Kidney epithelial cell (primary cell): ENCODE measurements at regions not wholly inside any gene's neighbourhood (a gene's known extent, or its start where the extent isn't known, plus 50 kb on each side); places are given as distances from the start of the nearest gene placed in this dataset.

Experiments
- DNase-seq: peaks from one replicate; pipeline ENCODE4 v3.0.0-alpha.2; 2010; ENCODE audit warnings: low read depth
- H3K27me3 ChIP-seq: 2 replicates; pipeline ENCODE4 v1.6.0; 2011; ENCODE audit warnings: low read length; ENCODE audit not compliant: control insufficient read depth, insufficient read depth
- H3K36me3 ChIP-seq: 2 replicates; pipeline ENCODE4 v1.5.1; 2011; ENCODE audit warnings: low read length; ENCODE audit not compliant: control insufficient read depth, insufficient read depth
- H3K4me3 ChIP-seq: 2 replicates; pipeline ENCODE4 v1.5.1; 2011; ENCODE audit warnings: low read depth, mild to moderate bottlenecking, control low read depth, low read length
- TF ChIP-seq, protein P1 (sequence below): IDR thresholded peaks from 2 replicates; pipeline ENCODE4 v1.5.1; 2011; ENCODE audit warnings: mild to moderate bottlenecking, moderate library complexity, low read length, control low read depth, inconsistent platforms; ENCODE audit not compliant: insufficient read depth, poor library complexity, severe bottlenecking

DNA sequence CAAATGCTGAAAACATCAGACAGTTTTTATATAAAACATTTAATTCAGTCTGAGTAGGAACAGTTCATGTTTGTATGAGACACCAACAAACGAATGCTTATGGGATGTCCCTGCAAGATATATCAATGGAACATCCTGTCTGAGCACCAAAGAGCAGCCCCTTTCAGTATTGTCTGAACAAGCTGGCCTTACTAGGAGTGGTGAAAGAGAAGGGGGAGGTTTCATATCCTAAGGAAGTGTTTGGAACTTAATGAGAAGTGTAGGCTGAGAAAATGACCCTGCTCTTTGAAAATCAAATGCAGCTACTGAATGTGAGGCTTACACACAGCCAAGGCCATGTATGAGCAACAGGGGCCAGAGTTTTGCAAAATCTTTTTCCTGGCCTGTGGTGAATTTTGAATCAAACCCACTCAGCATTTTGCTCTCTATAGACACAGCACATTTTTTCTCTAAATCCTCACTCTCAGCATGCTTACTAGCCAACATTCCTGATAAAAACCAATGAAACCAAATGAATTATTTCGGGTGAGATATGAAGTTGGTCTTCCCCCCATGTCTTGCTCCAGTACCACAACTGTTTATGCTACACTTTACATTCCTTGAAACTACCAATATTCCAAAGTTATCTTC, 119.4 kb downstream of the LUZP4 start:
- Histone ChIP-seq H3K36me3 (no peaks in the 10 kb centered on the region), H3K27me3 (no peaks in the 10 kb centered on the region), H3K4me3 (no peak overlapping the region)
- TF ChIP-seq, protein P1, sequence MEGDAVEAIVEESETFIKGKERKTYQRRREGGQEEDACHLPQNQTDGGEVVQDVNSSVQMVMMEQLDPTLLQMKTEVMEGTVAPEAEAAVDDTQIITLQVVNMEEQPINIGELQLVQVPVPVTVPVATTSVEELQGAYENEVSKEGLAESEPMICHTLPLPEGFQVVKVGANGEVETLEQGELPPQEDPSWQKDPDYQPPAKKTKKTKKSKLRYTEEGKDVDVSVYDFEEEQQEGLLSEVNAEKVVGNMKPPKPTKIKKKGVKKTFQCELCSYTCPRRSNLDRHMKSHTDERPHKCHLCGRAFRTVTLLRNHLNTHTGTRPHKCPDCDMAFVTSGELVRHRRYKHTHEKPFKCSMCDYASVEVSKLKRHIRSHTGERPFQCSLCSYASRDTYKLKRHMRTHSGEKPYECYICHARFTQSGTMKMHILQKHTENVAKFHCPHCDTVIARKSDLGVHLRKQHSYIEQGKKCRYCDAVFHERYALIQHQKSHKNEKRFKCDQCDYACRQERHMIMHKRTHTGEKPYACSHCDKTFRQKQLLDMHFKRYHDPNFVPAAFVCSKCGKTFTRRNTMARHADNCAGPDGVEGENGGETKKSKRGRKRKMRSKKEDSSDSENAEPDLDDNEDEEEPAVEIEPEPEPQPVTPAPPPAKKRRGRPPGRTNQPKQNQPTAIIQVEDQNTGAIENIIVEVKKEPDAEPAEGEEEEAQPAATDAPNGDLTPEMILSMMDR, result no peak
- DNase-seq, result no peak

DNA sequence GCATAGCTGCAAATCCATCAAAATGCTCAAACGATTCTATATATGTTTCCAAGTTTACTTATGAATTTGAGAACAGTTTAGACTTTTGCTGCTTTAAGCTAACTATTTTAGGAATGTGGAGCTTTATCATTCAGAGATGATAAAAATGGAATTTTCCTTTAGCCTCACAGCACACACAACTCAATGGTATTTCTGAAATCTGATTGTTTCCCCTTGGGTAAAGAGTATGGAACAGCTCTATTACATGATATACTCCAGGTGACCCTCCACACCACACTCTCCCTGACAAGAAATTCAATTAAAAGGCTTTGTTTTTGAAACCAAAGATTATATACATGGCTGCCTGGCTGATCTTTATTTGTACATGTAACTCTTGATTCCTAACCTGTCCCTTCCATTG, 120.0 kb downstream of the LUZP4 start:
- no peak for DNase-seq
- no peaks in the 10 kb centered on the region for H3K36me3 ChIP-seq
- H3K4me3 ChIP-seq, result no peak overlapping the region
- no peaks in the 10 kb centered on the region for H3K27me3 ChIP-seq
- TF ChIP-seq, protein P1, result no peak

- DNase-seq, result no peak
- Histone ChIP-seq H3K27me3 (no peaks in the 10 kb centered on the region), H3K36me3 (no peaks in the 10 kb centered on the region), H3K4me3 (no peak overlapping the region)
- TF ChIP-seq, protein P1, result no peak
Observed at GRCh38 chrX:115410731-115411428, 121.4 kb downstream of the LUZP4 start.

- Histone ChIP-seq H3K36me3 (no peaks in the 10 kb centered on the region), H3K27me3 (no peaks in the 10 kb centered on the region), H3K4me3 (no peak overlapping the region)
- DNase-seq, result no peak
- TF ChIP-seq, protein P1, result no peak
Observed at GRCh38 chrX:115413246-115413878, 123.8 kb downstream of the LUZP4 start.

DNA sequence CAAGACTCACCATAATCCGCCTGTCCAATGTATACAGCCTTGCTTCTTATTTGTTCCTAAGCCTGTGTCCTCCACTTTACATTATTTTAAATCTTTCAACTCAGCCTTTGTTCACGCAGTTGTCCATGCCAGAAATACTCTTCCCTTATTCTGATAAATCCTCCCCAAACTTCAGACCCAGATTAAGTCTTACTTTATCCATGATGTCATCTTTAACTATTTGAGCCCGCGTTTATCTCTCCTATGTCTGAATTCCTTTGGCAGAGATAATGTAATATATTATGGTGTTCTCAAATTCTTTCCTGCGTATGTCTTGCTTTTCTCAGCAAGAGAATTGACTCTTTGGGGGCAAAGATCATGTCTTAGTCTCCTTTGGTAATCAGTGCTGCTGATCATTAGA, 129.6 kb downstream of the LUZP4 start:
- DNase-seq, result no peak
- TF ChIP-seq, protein P1, result no peak
- Histone ChIP-seq H3K4me3 (no peak overlapping the region), H3K36me3 (no peaks in the 10 kb centered on the region), H3K27me3 (no peaks in the 10 kb centered on the region)

DNA sequence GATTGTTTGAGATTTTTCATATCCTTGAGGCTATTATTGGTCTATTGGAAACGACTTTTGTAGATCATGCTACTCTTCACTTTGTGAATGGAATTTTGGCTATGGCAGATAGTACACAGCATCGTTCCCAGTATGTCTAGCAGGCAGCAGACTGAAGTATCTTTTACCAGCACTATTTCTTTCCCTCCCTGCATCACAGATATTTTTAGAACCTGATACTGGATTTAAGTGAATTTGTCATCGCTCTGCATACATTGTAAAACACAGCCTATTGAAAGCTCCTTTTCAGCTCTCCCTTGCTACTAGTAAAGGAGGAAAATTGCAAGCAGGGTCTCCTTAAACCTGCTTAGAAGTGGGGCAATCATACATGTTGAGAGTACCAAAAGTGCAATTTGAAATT, 133.6 kb downstream of the LUZP4 start:
- no peak for DNase-seq
- Histone ChIP-seq H3K4me3 (no peak overlapping the region), H3K27me3 (no peaks in the 10 kb centered on the region), H3K36me3 (no peaks in the 10 kb centered on the region)
- TF ChIP-seq, protein P1, result no peak
